Activated CD4-positive, alpha-beta T cell treated with anti-CD3 and anti-CD28 coated beads for 4 hours (primary cell): ENCODE measurements at regions not wholly inside any gene's neighbourhood (a gene's known extent, or its start where the extent isn't known, plus 50 kb on each side); places are given as distances from the start of the nearest gene placed in this dataset.
A peak's percentile ranks its signal among the peaks of the same experiment; 100 is the strongest.
"Not testable (repeated sequence)": the region's sequence is repeated elsewhere in the genome, so short reads cannot be mapped to it uniquely, and the experiment has no call there.

Source experiments
- DNase-seq, 2 donors: peaks; one replicate each; pipeline ENCODE4 v3.0.0-alpha.2; 2020

DNA sequence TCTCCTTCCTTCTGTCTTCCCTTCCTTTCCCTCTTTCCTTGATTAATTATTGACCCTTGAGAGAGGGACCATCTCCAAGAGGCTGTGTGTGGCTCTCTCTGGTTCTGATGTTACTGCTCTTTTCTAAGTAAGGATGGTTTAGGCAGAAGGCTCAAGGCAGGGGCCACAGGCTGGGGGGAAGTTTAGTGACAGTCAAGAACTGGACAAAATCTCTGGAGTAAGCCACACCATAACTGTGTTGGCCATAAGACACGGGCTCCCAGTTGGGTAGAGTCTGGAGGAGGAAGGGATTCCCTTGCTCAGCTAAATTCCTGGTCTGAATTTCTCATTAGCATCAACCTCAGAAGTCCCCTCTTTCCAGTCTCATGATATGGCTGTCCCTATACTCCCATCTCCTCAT lies 74.7 kb downstream of the BUD13 start:
- DNase-seq, result no peak

DNA sequence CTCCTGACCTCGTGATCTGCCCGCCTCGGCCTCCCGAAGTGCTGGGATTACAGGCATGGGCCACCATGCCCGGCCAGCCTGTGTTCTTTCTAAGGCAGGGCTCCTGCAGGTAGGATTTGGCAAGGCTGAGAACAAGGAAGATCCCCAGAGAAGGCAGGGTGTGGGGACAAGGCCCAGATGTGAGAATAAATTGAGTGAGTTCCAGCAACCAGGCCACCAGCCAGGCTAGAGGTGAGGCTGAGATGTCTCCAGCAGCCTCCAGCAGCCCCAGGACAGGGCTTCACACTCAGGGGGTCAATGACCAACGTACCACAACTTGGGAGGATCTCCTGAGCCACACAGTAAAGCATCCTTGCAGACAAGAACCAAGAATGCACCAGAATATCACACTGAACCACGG lies 75.1 kb downstream of the BUD13 start:
- no peak for DNase-seq

DNA sequence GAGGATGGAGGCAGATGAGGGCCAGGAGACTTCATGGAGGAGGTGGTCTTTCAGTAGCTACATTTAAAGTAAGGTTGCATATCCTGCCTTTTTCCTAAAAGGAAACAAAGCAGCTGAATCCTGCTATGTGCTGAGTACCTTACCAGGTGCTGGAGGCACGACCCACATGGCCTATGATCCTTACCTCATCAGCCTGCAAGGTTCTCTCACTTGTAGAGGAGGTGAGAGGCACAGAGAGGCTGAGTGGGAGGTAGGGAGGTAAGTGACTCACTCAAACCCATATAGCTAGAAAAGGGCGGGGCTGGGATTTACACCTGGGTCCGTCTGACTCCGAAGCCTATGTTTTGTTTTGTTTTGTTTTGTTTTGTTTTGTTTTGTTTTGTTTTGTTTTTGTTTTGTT lies 75.8 kb downstream of the BUD13 start:
- no peak for DNase-seq

DNA sequence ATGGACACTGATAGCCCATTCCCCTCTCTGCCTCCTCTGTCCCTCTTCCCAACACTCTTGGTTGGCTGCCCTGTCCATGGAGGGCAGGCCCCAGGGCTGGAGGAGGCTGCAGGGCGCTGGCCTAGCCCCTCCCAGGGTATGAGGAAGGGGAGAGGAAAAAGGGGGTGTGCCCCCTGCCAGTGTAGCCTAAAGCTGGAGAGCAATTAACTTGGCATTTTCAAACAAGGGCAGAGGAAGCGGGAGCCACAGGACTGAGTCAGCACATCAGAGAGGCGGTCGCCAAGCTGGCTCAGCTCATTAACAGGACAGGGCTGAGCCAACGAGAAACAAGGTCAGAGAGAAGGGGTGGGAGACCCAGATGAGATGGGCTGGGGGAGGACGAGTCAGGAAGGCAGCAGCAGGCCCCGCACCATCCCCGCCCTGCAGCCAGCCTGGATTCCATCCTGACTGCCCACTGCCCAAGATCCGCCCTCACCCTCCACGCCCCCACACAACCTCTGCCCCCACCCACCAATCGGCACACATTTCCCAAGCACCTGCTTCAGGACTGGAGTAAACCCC lies 76.3 kb downstream of the BUD13 start:
- no peak for DNase-seq

DNA sequence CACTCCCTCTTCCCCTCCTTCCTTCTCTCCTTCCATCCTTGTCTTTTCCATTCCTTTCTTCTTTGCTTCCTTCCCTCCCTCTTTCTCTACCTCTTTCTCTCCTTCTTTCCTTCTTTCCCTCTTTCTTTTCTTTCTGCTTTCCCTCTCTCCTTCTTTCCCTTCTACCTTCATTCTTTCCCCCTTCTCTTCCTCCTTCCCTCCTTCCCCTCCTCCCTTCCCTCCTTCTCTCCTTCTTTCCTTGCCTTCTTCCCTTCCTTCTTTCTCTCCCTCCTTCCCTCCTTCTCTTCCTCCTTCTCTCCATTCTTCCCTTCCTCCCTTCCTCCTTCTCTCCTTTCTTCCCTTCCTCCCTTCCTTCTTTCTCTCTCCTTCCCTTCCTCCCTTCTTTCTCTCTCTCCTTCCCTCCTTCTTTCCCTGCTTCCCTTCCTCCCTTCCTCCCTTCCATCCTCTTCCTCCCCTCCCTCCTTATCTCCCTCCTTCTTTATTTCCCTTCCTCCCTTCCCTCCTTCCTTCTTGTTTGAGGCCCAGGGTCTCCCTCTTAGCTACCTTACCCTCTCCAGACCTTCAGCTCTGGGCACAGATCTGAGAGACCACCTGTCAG lies 77.0 kb downstream of the BUD13 start:
- DNase-seq, result no peak

DNA sequence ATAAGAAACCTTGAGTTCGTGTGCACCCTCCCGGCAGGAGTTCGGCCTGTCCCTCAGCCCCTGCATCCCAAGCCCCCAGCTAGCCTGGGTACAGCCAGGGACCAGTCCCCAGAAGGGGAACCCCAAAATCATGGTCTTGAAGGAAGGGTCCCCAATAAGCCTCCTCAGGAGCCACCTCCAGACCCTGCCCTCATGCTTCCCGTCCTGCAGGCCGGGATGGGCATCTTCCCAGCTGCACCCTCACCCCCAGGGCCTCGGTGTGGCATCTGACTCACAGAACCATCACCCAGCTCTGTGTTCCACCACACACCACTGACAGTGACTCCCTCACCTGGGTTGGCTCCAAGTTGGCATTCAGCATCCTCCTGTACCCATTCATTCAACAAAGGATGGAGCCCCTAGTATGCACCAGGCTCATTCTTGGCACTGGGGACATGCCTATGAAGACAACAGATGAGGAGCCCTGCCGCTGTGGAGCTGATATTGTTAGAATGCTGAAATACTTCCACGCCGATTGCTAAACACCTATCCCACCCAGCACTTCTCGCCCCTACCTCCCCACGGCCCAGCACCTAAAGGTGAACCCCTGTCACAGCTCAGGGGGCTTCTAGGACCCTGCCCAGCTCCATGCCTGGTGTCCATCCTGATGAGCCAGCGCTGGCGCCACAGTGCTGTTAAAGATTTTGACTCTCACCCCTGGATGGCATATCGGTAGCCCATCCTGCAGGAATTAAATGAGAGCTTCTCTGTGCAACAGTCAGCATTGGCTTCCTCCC lies 77.8 kb downstream of the BUD13 start:
- DNase-seq, result no peak

DNA sequence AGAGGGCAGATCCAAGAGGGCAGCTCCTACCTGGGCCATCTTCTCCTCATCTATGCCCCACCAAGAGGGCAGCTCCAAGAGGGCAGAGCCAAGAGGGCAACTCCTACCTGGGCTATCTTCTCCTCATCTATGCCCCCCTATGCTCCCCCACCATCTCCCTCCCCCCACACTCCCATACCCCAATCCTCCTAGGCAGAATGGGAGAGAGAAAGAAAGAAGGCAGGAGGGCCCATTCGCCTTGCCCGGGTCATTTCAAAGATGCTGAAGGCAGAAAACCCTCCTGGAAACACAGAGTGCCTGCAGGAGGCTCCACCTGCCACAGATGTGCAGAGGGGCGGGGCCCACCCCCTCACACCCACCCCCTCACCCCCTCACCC lies 78.5 kb downstream of the BUD13 start:
- DNase-seq, result no peak

DNA sequence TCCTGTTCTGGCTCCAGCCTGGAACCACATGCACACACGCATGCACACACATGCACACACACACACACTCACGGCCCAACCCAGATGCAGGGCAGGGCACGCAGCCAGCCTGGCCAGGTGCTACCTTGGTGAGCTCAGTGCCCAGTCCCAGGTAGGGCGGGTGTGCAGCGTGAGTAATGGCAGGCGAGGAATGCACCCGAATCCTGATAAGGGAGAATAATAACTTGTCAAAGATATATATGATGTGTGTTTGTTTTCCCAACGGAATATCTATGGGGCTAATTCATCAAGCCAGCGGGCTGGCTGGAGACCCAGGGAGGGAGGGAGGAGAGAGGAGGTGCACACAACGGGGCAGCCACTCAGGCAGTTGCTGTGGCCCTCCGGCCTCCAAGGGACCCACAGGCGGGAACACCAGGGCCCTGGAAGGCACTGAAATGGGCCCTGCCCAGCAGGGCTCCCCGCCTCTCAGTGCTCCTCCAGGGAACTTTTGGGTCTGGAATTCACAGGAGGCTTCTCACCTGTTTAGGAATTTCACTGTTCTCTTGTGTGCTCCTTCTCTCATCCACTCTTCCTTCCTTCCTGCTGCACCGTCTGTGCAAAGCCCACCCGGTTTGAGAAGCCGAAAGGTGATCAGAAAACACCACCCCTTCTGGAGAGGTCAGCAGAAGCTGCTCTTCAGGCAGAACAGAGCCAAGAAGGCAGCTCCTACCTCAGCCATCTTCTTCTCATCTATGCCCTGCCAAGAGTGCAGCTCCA lies 79.0 kb downstream of the BUD13 start:
- no peak for DNase-seq

DNA sequence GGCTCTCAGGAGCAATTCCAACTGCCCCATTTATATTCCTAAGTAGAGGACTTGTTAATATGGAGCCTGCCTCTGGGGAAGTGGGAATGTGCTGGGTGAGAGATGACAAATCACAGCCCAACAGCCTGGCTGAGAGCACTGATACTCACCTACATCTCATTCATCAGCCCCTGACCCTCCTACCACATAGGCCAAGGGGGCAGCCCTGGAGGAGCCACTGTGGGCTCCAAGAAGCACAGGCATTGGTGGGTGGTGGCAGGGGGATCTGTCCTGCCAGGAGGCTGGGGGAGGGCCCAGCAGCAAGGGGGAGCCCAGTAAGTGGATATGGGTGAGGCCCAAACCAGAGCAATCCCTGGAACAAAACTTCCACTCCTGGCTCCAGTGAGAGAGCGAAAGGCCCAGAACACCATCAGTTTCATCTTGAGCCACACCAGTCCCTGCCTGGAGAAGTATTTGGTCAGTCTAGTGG lies 79.7 kb downstream of the BUD13 start:
- DNase-seq, result no peak

DNA sequence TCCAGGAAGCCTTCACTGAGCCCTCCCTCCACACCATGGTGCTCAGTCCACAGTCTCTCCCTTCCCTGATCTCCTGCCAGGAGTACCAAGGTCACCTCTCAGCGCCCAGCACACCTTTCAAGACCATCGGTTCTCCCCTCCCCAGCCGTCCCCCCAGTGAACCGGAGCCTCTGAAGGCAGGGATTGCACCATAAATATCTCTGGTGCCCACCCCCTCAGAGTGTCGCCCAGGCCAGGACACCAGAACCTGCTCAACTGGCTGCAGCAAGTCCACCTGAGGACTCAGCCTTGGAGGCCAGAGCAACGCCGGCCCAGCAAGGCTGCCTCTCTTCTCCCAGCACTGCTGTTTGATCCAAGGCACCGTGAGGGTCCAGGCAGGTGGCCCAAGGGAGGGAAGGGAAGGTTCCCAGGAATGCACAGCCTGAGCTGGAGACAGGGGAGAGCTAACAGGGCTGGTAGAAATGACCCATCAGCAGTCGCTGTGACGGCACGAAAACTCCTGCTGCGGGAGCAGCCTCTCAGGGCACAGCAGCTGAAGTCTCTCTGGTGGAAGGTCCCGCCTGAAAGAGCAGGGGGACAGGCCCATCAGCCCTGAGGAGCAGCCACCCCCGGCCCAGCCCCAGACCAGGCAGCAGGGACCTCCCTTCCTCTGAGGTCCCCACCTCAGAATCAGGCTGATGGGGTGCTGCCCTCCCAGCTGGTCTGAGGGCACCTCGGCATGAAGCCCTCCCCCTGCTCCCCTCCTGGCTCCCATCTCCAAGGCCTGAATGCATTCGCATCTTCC lies 80.3 kb downstream of the BUD13 start:
- DNase-seq, result no peak

DNA sequence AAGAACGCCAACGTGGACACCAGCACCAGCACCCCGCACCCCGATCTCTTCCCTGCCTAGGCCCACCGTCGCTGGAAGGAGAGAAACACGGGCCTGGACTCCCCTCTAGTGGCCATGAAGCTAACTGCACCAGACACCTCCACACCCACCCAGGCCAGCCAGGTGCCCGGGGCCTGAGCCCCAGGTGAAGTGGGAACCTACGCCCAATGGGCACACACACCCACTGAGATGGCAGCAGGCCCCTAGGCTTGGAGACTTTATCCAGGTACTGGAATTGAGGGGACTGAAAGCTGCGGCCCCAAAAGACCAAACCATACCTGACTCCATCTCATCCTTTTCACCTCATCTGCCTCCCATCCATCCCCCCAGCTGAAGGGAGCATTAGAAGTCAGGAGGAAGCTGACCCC lies 81.0 kb downstream of the BUD13 start:
- peak; percentile 41 to 52 for DNase-seq

DNA sequence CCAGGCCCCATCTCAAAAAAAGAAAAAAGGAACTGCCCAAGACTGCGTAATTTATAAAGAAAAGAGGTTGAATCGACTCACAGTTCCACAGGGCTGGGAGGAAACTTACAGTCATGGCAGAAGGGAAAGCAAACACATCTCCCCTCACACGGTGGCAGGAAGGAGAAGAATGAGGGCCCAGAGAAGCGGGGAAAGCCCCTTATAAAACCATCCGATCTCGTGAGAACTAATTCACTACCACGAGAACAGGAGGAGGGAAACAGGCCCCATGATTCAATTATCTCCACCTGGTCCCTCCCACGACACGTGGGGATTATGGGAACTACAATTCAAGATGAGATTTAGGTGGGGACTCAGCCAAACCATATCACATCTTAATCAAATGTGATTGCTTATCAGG lies 82.2 kb downstream of the BUD13 start:
- DNase-seq, result no peak

DNA sequence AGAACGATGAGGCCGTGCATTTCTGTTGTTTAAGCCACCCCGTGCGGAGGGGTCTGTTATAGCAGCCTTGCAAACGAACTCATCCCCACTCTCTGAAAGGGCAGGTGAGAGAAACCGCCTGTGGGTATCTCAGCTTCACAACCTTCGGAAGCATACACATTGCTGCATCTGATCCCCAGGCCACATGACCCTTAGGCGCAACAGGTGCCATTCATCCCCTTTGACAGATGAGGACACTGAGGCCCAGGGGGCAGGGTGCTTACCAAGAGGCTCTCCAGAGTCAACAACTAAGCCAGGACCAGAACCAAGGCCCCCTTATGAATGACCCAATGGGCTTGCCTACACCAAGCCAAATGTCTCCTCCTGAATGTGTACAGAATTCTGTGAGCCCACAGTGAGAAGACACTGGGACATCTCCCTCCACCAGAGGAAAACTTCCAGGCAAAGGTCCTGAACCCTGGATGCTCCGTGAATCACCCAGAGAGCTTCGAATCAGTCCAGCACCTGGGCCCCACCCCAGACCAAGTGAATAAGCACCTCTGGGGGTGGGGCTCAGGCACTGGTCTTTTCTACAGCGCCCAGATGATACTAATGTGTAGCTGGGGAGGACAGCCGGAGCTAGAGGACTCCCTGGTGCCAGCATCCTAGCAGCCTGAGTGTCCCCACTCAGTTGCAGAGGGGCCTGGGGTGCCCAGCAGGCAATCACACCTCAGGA lies 83.2 kb downstream of the BUD13 start:
- no peak for DNase-seq

DNA sequence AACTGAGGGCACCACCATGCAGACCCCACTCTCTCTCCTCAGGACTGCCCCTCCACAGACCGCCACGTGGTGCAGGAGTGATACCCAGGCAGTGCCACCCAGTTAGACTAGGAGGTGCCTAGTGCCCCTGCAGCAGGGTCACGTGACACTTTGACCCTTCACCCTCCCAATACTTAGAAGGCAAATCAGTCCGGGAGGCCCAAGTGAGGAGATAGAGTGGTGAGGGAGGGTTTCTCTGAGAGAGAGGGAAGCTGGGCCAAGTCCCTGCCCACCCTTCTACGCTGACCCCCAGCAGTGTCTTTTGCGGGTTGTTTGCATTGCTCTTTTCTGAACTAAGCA lies 84.6 kb downstream of the BUD13 start:
- no peak for DNase-seq

DNA sequence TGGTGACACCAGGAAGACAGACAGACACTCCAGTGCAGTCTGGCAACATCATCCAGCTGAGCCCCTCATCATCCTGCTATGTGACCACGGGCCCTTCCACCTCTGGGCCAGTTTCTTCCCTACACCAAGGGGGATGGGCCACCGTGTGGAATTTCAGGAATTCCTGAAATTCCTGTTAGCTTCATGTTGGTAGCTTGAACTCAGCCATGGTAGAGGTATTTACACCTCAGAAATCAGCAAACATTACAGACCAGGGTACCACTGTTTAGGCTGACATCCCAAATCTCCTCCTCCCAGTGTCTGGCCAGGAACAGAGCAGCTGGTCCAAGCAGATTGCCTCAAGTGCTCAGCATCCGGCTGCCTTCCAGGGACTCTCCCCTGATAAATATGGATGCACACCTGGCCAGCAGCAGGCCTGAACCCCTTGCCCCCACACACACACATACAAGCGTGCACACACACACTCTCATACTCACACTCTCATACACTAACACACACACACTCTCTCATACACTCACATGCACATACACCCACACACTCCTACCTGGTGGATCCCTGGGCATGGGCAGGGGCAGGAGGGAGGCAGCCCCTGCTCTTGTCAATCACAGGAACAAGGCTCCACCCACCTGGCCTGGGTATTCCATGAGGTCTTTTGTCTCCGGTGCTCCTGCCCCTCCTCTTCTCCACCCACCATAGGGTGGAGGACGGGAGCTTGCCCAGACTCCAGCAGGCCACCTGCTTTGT lies 85.2 kb downstream of the BUD13 start:
- no peak for DNase-seq

DNA sequence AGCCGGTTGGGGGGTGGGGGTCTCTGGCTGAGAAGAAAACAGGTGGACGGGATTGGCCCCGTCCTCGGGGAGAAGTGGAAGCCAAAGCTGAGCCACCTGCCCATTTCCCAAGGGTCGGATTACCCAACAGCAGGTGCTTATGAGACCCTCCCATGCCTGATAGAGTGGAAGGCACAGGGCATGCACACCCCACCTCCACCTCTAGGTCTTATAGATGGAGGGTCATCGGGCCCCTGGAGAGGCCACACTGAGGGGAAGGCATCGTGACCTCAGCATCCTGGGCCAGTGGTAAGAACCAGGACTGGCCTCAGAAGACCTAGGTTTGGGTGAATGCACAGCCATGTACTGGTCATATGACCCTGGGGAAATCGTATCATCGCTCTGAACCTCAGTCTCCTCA lies 85.9 kb downstream of the BUD13 start:
- no peak for DNase-seq

DNA sequence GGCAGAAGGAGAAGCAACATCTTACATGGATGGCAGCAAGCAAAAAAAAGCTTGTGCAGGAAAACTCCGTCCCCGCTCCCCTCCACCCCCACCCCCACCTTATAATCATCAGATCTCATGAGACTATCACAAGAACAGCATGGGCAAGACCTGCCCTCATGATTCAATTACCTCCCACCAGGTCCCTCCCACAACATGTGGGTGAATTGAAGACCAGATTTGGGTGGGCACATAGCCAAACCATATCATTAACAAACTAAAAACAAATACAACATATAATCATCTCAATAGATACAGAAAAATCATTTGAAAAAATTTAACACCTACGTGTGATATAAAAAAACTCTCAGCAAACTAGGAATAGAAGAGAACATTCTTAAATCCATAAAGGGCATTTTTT lies 88.8 kb downstream of the BUD13 start:
- DNase-seq, result no peak

DNA sequence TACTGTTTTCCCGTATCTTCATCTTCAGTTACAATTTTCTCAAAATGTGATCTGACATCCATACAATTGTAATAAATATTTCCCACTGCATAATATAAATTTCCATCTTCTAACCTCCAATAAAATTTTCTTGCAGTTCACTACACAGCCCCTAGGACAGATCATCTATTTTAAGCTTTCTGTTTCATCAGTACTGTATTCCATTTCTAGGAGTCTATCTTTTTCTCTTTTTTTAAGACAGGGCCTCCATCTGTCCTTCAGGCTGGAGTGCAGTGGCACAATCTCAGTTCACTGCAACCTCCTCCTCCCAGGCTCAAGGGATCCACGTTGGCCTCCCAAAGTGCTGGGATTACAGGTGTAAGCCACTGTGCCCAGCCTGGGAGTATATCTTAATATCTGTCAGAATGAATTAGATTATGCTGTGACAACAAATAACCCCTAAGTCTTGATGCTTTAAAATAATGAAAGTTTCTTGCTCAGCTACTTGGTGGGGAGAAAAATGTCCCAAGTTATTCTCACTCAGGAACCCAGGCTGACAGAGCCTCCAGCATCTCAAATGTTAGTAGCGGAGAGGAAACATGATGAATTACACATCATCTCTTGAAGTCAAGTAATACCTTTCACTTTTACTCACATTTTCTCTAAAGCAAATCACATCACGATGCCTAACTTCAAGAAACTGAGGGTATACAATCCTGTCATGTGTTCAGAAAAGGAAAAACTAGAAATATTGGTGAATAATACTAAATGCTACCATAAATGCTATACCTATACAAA lies 92.2 kb downstream of the BUD13 start:
- DNase-seq, result no peak

DNA sequence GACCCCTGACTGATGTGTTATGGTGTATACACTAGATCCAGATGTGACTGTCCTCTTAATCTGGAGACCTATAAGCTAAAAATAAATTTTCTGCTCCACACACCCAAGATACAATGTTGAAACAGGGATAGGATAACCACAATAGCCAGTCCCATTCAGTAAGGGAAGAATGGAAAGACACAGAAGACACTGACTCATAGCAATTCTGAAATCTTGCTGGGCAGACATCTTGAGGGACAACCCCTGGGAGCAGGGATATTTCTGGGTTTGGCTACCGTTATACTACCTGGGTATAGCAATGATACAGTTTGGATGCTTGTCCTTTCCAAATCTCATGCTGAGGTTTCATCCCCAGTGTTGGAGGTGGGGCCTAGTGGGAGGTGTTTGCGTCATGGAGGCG lies 93.9 kb downstream of the BUD13 start:
- no peak for DNase-seq

DNA sequence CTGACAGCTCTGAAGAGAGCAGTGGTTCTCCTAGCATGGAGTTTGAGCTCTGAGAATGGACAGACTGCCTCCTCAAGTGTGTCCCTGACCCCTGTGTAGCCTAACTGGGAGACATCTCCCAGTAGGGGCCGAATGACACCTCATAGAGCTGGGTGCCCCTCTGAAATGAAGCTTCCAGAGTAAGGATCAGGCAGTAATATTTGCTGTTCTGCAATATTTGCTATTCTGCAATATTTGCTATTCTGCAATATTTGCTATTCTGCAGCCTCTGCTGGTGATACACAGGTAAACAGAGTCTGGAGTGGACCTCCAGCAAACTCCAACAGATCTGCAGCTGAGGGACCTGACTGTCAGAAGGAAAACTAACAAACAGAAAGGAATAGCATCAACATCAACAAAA lies 105.5 kb downstream of the BUD13 start:
- DNase-seq, result not testable (repeated sequence)
